Astrocyte (in vitro differentiated cells and primary cell): ENCODE measurements at regions not wholly inside any gene's neighbourhood (a gene's known extent, or its start where the extent isn't known, plus 50 kb on each side); places are given as distances from the start of the nearest gene placed in this dataset.

Experiments
- DNase-seq: peaks from one replicate; pipeline ENCODE4 v3.0.0-alpha.2; 2010; ENCODE audit warnings: low read depth
- FAIRE-seq: peaks from 2 replicates; lab custom pipeline; 2011; peaks lifted over from hg19 to GRCh38; lab: Jason Lieb, UNC
- H2AFZ ChIP-seq: 2 replicates; pipeline ENCODE4 v1.6.0; 2012; ENCODE audit warnings: low read depth, low read length, inconsistent platforms
- H3K27ac ChIP-seq: 2 replicates; pipeline ENCODE4 v1.5.1; 2011; ENCODE audit warnings: low read depth, low read length, inconsistent platforms
- H3K27me3 ChIP-seq: 2 replicates; pipeline ENCODE4 v1.6.0; 2011; ENCODE audit warnings: low read length, inconsistent platforms; ENCODE audit not compliant: insufficient read depth
- H3K36me3 ChIP-seq: 2 replicates; pipeline ENCODE4 v1.5.1; 2011; ENCODE audit warnings: low read length, inconsistent platforms; ENCODE audit not compliant: insufficient read depth
- H3K4me1 ChIP-seq: 2 replicates; pipeline ENCODE4 v1.5.1; 2011; ENCODE audit warnings: low read length, inconsistent platforms; ENCODE audit not compliant: insufficient read depth
- H3K4me2 ChIP-seq: 2 replicates; pipeline ENCODE4 v1.6.0; 2012; ENCODE audit warnings: low read length, inconsistent platforms
- H3K4me3 ChIP-seq: 2 replicates; pipeline ENCODE4 v1.5.1; 2011; ENCODE audit warnings: low read depth, mild to moderate bottlenecking, low read length, inconsistent platforms; ENCODE audit not compliant: insufficient read depth
- H3K79me2 ChIP-seq: 2 replicates; pipeline ENCODE4 v1.6.0; 2012; ENCODE audit warnings: mild to moderate bottlenecking, low read length, inconsistent platforms; ENCODE audit not compliant: insufficient read depth
- H3K9ac ChIP-seq: 2 replicates; pipeline ENCODE4 v1.6.0; 2012; ENCODE audit warnings: mild to moderate bottlenecking, low read length, inconsistent platforms
- H3K9me3 ChIP-seq: 2 replicates; pipeline ENCODE4 v1.5.1; 2012; ENCODE audit warnings: low read depth, mild to moderate bottlenecking, low read length, inconsistent platforms; ENCODE audit not compliant: insufficient read depth
- H4K20me1 ChIP-seq: 2 replicates; pipeline ENCODE4 v1.6.0; 2012; ENCODE audit warnings: low read length, inconsistent platforms; ENCODE audit not compliant: insufficient read depth
- H3K27ac Mint-ChIP-seq: one replicate; pipeline ENCODE4 v1.8.0; 2021; ENCODE audit warnings: mild to moderate bottlenecking, mixed read lengths; ENCODE audit not compliant: unreplicated experiment
- H3K27me3 Mint-ChIP-seq: one replicate; pipeline ENCODE4 v1.8.0; 2021; ENCODE audit warnings: low read depth, mixed read lengths; ENCODE audit not compliant: unreplicated experiment
- H3K36me3 Mint-ChIP-seq: one replicate; pipeline ENCODE4 v1.8.0; 2021; ENCODE audit warnings: low read depth, mixed read lengths; ENCODE audit not compliant: unreplicated experiment
- H3K4me1 Mint-ChIP-seq: one replicate; pipeline ENCODE4 v1.8.0; 2021; ENCODE audit warnings: low read depth, mixed read lengths; ENCODE audit not compliant: unreplicated experiment
- H3K4me3 Mint-ChIP-seq: one replicate; pipeline ENCODE4 v1.8.0; 2021; ENCODE audit warnings: mild to moderate bottlenecking, moderate library complexity, mixed read lengths; ENCODE audit not compliant: unreplicated experiment
- H3K9me3 Mint-ChIP-seq: one replicate; pipeline ENCODE4 v1.8.0; 2021; ENCODE audit warnings: mild to moderate bottlenecking, mixed read lengths; ENCODE audit not compliant: unreplicated experiment
- CTCF ChIP-seq: IDR thresholded peaks from 2 replicates; pipeline ENCODE4 v1.5.1; 2011; ENCODE audit warnings: low read depth, mild to moderate bottlenecking, inconsistent platforms, low read length, moderate library complexity; ENCODE audit not compliant: insufficient read depth
- EZH2 ChIP-seq: IDR thresholded peaks from 2 replicates; pipeline ENCODE4 v1.6.1; 2012; ENCODE audit warnings: mild to moderate bottlenecking, low read length, inconsistent platforms; ENCODE audit not compliant: insufficient read depth

GRCh38 chr6:11430036-11430435, 107.5 kb upstream of the TMEM170B start:
- no peaks in the 10 kb centered on the region for H3K36me3 ChIP-seq
- no peaks in the 10 kb centered on the region for H3K79me2 ChIP-seq
- H3K9me3 Mint-ChIP-seq, result peaks cover 2% of the 10 kb centered on the region
- H3K27ac Mint-ChIP-seq, result no peak overlapping the region
- H3K4me3 ChIP-seq, result no peak overlapping the region
- H3K4me2 ChIP-seq, result peak overlapping the region; percentile 66
- DNase-seq, result peak; percentile 58
- no peak overlapping the region for H3K4me3 Mint-ChIP-seq
- no peak for TF ChIP-seq CTCF
- TF ChIP-seq EZH2, result no peak
- H2AFZ ChIP-seq, result no peak overlapping the region
- FAIRE-seq, result no peak
- H3K27me3 ChIP-seq, result no peaks in the 10 kb centered on the region
- H4K20me1 ChIP-seq, result no peaks in the 10 kb centered on the region
- H3K4me1 ChIP-seq, result peaks cover 73% of the 10 kb centered on the region
- H3K4me1 Mint-ChIP-seq, result peaks cover 75% of the 10 kb centered on the region
- H3K9me3 ChIP-seq, result no peaks in the 10 kb centered on the region
- peak overlapping the region; percentile 73 for H3K9ac ChIP-seq
- H3K36me3 Mint-ChIP-seq, result no peaks in the 10 kb centered on the region
- peak overlapping the region; percentile 86 for H3K27ac ChIP-seq
- no peaks in the 10 kb centered on the region for H3K27me3 Mint-ChIP-seq

DNA sequence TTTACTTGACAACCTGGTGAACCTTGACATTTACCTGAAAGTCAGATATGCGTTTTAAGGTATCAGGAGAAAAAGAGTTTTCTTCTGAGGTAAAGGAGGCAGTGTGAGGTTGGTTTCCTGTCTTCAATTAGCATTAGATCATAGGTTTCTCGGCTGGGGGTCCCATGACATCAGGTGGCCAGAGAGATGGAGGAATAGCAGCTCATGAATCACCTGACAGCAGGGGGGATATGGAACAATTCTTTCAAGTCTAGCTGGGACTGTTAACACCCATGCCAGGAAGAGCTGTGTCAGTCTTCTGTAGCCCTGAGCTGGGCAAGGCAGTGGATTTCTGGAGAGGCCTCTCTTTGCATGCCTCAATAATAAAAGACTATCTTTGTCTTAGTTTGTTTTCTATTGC, 108.0 kb upstream of the TMEM170B start:
- Histone ChIP-seq H3K27ac (peak overlapping the region; percentile 86), H3K79me2 (no peaks in the 10 kb centered on the region), H3K36me3 (no peaks in the 10 kb centered on the region), H4K20me1 (no peaks in the 10 kb centered on the region), H3K27me3 (no peaks in the 10 kb centered on the region), H2AFZ (no peak overlapping the region), H3K4me2 (peak overlapping the region; percentile 66), H3K9ac (peak overlapping the region; percentile 73), H3K9me3 (no peaks in the 10 kb centered on the region), H3K4me1 (peaks cover 70% of the 10 kb centered on the region), H3K4me3 (no peak overlapping the region)
- FAIRE-seq, result no peak
- Mint-ChIP-seq H3K4me1 (peaks cover 73% of the 10 kb centered on the region), H3K36me3 (no peaks in the 10 kb centered on the region), H3K4me3 (no peak overlapping the region), H3K27ac (peak overlapping the region; percentile 93), H3K9me3 (peaks cover 2% of the 10 kb centered on the region), H3K27me3 (no peaks in the 10 kb centered on the region)
- DNase-seq, result peak; percentile 48
- TF ChIP-seq CTCF (no peak), EZH2 (no peak)

GRCh38 chr6:11428895-11429294, 108.7 kb upstream of the TMEM170B start:
- no peaks in the 10 kb centered on the region for H3K27me3 Mint-ChIP-seq
- TF ChIP-seq EZH2 (no peak), CTCF (no peak)
- FAIRE-seq (no peak), DNase-seq (peak; percentile 95)
- Histone ChIP-seq H4K20me1 (no peaks in the 10 kb centered on the region), H3K9ac (peak overlapping the region; percentile 73), H3K36me3 (no peaks in the 10 kb centered on the region), H3K79me2 (no peaks in the 10 kb centered on the region), H3K4me3 (no peak overlapping the region), H3K9me3 (no peaks in the 10 kb centered on the region), H3K27ac (peak overlapping the region; percentile 86), H2AFZ (no peak overlapping the region), H3K27me3 (no peaks in the 10 kb centered on the region), H3K4me1 (peaks cover 69% of the 10 kb centered on the region), H3K4me2 (peak overlapping the region; percentile 66)
- H3K27ac Mint-ChIP-seq, result peak overlapping the region; percentile 93
- H3K4me1 Mint-ChIP-seq, result peaks cover 75% of the 10 kb centered on the region
- peaks cover 2% of the 10 kb centered on the region for H3K9me3 Mint-ChIP-seq
- no peaks in the 10 kb centered on the region for H3K36me3 Mint-ChIP-seq
- no peak overlapping the region for H3K4me3 Mint-ChIP-seq
